MV-4-11 (cell line): ENCODE measurements at regions not wholly inside any gene's neighbourhood (a gene's known extent, or its start where the extent isn't known, plus 50 kb on each side); places are given as distances from the start of the nearest gene placed in this dataset.

ENCODE experiments used
- DNase-seq: peaks from one replicate; lab custom pipeline; 2025; lab: John Stamatoyannopoulos, UW

DNA sequence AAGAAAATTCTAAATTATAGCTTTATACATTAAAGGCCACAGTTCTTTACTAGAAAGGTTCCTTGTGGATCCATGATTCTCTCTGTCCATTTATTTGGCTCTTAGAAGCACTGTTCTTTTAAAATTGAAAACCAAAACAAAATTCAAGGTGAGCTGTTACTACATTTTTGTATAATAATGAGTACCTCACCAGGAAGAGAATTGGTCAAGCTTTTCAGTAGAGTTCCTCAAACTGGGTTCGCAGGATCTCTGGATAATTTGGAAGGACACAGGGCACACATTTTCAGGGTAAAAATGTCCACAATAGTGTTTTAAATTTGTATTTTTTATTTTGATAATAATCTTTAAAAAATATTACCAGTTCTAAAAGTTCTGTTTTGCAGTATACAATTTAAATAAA, 93.0 kb downstream of the PPP1R3A start:
- DNase-seq = no peak

- DNase-seq = no peak
Observed at GRCh38 chr7:113824117-113824823, 94.5 kb downstream of the PPP1R3A start.

GRCh38 chr7:113819474-113819873, 99.3 kb downstream of the PPP1R3A start:
- DNase-seq = no peak

DNA sequence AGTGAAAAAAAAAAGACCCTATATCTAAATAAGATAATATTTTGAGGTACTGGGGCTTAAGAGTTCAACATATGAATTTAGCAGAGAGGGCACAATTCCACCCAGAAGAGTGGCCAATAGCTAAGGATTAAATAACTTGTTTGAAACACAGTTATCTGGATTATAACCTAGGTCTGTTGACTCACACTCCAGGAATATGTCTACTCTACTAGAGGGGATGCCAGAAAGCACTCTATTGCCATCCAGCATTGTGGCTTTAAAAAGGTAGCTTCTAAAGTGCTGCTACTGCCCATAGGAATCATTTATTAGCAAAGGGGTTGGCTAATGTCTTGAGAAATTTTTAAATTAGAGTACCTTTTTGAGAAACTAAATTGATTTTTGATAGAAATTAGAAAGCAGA, 102.2 kb downstream of the PPP1R3A start:
- no peak for DNase-seq

DNA sequence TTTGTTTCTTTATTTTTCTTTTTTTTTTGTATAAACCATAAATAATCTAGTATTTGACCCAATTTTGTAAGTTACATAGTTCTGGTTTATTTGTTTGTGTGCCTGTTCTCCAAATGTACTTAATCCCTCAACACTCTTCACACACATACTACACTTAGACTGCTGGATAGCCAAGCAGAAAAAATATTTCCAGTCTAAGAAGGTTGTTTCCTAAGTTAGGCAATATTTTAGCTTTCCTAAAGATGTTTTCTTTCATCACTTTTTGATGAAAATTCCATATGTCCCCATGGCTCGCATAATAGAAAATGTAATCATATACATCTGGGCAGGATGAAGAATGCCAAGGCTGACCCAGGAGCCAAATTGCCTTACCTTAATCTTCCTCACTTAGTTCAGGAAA, 105.3 kb downstream of the PPP1R3A start:
- DNase-seq = no peak

DNA sequence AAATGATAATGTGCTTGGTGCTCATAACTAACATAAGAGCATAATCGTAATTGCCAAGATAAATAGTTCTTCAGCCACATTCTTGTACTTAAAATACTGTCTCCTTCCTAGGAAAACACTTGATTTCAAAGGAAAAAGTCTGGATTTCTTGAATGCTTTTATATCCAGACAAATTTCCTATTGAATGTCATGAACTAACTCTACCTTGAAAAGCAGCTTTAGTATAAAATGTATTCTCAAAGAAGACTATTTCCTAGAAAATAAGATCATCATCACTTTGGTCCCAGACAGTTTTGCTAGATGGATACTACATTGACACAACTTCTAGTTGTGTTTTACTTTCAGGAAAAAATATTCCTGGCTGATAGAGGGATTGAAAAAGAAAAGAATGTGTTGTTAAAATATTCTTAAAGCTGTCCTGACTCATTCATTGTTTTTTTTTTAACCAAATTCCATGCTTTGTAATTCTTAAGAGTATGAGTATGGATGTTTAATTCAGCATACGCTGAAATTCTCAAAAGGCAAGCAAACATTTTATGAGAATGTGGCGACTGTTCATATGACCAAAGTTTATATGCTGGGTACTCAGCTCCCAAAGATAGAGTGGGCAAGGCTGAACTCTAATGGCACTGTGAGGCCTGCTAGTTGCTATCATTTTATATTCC, 106.1 kb downstream of the PPP1R3A start:
- DNase-seq = no peak

DNA sequence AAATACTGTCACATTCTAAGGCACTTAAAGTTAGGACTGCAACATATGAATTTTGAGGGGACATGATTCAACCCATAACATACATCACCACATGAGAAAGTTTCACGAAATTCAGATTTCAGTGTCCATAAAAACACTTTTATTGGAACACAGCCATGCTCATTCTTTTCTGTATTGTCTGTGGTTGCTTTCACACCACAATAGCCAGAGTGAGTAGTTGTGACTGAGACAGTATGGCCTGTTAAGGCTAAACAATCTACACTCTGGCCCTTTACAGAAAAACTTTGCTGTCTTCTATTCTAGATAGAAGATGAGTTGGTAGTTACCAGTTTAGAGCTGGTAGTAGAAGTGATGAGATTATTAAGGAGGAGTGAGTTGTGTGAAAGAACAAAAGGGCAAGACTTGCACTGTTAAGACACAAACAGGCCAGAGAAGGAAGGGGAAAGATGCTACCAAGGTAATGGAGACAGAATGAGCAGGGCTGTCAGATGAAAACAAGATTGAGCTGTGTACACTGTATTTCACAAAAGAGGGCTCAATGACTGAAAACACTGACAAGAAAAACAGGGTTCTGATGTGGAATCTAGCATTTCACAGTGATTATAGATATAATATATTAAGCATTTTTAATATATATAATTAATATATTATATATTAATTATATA, 108.6 kb downstream of the PPP1R3A start:
- no peak for DNase-seq

DNA sequence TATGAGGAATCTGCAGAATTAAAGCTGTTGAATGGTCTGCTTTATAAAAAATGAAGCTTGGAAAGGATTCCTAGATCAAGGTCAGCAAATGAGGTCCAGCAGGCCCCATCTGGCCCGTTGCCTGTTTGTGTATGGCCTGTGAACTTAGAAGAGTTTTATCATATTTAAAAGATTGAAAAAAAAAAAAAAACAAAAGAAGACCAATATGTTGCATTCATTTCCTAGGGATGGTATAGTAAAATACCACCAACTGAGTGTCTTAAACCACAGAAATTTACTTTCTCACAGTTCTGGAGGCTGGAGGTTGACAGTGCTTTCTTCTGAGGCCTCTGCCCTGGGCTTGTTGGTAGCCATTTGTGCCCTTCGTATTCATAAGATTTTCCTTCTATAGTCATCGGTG, 109.2 kb downstream of the PPP1R3A start:
- DNase-seq = no peak

- no peak for DNase-seq
Observed at GRCh38 chr7:113806633-113807327, 112.0 kb downstream of the PPP1R3A start.

GRCh38 chr7:113805976-113806375, 112.8 kb downstream of the PPP1R3A start:
- no peak for DNase-seq

- DNase-seq = no peak
Observed at GRCh38 chr7:113804475-113805095, 114.2 kb downstream of the PPP1R3A start.

- DNase-seq = no peak
Observed at GRCh38 chr7:113801751-113802150, 117.1 kb downstream of the PPP1R3A start.

- no peak for DNase-seq
Observed at GRCh38 chr7:113800826-113801225, 118.0 kb downstream of the PPP1R3A start.

- no peak for DNase-seq
Observed at GRCh38 chr7:113799896-113800295, 118.9 kb downstream of the PPP1R3A start.

- no peak for DNase-seq
Observed at GRCh38 chr7:113797420-113798010, 121.3 kb downstream of the PPP1R3A start.

GRCh38 chr7:113796557-113796956, 122.3 kb downstream of the PPP1R3A start:
- DNase-seq = peak; percentile 87

GRCh38 chr7:113794573-113794972, 124.2 kb downstream of the PPP1R3A start:
- DNase-seq = no peak

- DNase-seq = no peak
Observed at GRCh38 chr7:113793171-113793570, 125.6 kb downstream of the PPP1R3A start.

DNA sequence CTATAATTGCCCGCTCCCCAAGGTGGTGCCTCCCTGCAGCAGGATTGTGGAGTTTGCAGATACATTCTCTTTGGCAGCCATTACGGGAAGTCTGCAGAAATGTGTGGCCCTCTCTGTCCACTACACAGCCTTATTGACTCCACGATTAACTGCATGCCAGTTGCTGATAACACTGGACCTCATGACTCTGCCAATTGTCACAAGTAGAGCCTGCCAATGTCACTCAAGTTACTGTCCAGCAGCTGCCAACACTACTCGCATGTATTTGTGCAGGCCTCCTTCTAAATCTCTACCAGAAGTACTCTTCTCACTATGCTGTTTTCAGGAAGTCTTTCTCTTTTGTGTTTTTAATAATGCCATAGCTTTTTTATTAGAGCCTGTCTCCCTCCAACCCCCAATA, 128.8 kb downstream of the PPP1R3A start:
- no peak for DNase-seq

DNA sequence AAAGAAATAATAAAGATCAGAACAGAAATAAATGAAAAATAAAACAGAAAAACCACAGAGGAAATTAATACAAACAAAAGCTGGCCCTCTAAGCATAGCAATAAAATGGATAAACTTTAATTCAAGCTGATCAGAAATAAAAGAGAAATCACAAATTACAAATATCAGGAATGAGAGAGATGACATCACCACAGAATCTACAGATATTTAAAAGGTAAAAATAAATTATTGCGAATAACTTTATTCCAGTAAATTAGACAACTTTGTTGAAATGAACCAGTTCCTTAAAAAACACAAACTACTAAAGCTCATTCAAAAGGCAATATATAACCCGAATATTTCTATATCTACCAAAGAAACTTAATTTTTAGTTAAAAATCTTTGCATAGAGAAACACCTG, 131.7 kb downstream of the PPP1R3A start:
- no peak for DNase-seq

- no peak for DNase-seq
Observed at GRCh38 chr7:113784956-113785355, 133.9 kb downstream of the PPP1R3A start.

DNA sequence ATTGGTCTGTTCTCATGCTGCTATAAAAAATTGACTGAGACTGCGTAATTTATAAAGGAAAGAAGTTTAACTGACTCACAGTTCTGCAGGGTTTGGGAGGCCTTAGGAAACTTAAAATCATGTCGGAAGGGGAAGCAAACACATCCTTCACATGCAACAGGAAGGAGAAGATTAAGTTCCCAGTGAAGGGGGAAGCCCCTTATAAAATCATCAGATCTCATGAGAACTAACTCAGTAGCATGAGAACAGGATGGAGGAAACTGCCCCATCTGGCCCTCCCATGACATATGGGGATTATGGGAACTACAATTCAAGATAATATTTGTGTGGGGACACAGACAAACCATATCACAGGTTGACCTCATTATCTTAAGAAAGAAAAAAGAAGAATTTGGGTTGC, 134.5 kb downstream of the PPP1R3A start:
- DNase-seq = peak; percentile 86
